ENCODE measurements at regions not wholly inside any gene's neighbourhood (a gene's known extent, or its start where the extent isn't known, plus 50 kb on each side); places are given as distances from the start of the nearest gene placed in this dataset.

GRCh38 chr4:38387819-38388218 lies 276.2 kb upstream of the KLF3 start:
- no peak for TF ChIP-seq EZH2 (IDR thresholded peaks at IDR 0.05; ENCODE audit: borderline replicate concordance, insufficient read depth, low read length, poor library complexity, severe bottlenecking)
- no peak for TF ChIP-seq TAF1 (IDR thresholded peaks at IDR 0.05; ENCODE audit: low read depth)
- TF ChIP-seq, protein P1, sequence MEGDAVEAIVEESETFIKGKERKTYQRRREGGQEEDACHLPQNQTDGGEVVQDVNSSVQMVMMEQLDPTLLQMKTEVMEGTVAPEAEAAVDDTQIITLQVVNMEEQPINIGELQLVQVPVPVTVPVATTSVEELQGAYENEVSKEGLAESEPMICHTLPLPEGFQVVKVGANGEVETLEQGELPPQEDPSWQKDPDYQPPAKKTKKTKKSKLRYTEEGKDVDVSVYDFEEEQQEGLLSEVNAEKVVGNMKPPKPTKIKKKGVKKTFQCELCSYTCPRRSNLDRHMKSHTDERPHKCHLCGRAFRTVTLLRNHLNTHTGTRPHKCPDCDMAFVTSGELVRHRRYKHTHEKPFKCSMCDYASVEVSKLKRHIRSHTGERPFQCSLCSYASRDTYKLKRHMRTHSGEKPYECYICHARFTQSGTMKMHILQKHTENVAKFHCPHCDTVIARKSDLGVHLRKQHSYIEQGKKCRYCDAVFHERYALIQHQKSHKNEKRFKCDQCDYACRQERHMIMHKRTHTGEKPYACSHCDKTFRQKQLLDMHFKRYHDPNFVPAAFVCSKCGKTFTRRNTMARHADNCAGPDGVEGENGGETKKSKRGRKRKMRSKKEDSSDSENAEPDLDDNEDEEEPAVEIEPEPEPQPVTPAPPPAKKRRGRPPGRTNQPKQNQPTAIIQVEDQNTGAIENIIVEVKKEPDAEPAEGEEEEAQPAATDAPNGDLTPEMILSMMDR (IDR thresholded peaks at IDR 0.05; ENCODE audit: poor library complexity, severe bottlenecking) = no peak
- TF ChIP-seq RAD21 (conservative IDR thresholded peaks at IDR 0.05) = no peak
- TF ChIP-seq EP300 (conservative IDR thresholded peaks at IDR 0.05; ENCODE audit: poor library complexity, severe bottlenecking) = no peak
- TF ChIP-seq POLR2AphosphoS5 (IDR thresholded peaks at IDR 0.05) = no peak
